Parathyroid adenoma (tissue), 2 donors: ENCODE measurements at regions not wholly inside any gene's neighbourhood (a gene's known extent, or its start where the extent isn't known, plus 50 kb on each side); places are given as distances from the start of the nearest gene placed in this dataset.

Experiments
- H2AFZ ChIP-seq: fragments of 300-600 bp; sonication (generic); one replicate; pipeline ENCODE4 v1.7.0; 2017; ENCODE audit warnings: antibody characterized with exemption, mild to moderate bottlenecking
- H3K27ac ChIP-seq: fragments of 300-600 bp; sonication (generic); one replicate; pipeline ENCODE4 v1.7.0; 2017
- H3K27me3 ChIP-seq: fragments of 300-600 bp; sonication (generic); one replicate; pipeline ENCODE4 v1.7.0; 2017; ENCODE audit warnings: low read length; ENCODE audit not compliant: control insufficient read depth, insufficient read depth
- H3K36me3 ChIP-seq: fragments of 300-600 bp; sonication (generic); one replicate; pipeline ENCODE4 v1.7.0; 2017; ENCODE audit warnings: low read length; ENCODE audit not compliant: control insufficient read depth, insufficient read depth
- H3K4me1 ChIP-seq: fragments of 300-600 bp; sonication (generic); one replicate; pipeline ENCODE4 v1.7.0; 2017; ENCODE audit warnings: control low read depth
- H3K4me2 ChIP-seq: fragments of 300-600 bp; sonication (generic); one replicate; pipeline ENCODE4 v1.7.0; 2017; ENCODE audit warnings: low read length
- H3K4me3 ChIP-seq: fragments of 300-600 bp; sonication (generic); one replicate; pipeline ENCODE4 v1.7.0; 2017; ENCODE audit warnings: low read depth, low read length
- H3K79me2 ChIP-seq: fragments of 300-600 bp; sonication (generic); one replicate; pipeline ENCODE4 v1.7.0; 2017; ENCODE audit warnings: control low read depth
- H3K9ac ChIP-seq: fragments of 300-600 bp; sonication (generic); one replicate; pipeline ENCODE4 v1.7.0; 2017; ENCODE audit warnings: mild to moderate bottlenecking
- H3K9me3 ChIP-seq: fragments of 300-600 bp; sonication (generic); one replicate; pipeline ENCODE4 v1.7.0; 2017; ENCODE audit warnings: low read length; ENCODE audit not compliant: control insufficient read depth
- CTCF ChIP-seq: fragments of 300-600 bp; sonication (generic); IDR thresholded peaks from one replicate; pipeline ENCODE4 v1.7.0; 2017; ENCODE audit warnings: antibody characterized with exemption, mild to moderate bottlenecking
- donor health status: primary hyperparathyroidism.

- H3K4me1 ChIP-seq = no peaks in the 10 kb centered on the region
- no peaks in the 10 kb centered on the region for H3K27me3 ChIP-seq
- no peak overlapping the region for H2AFZ ChIP-seq
- no peaks in the 10 kb centered on the region for H3K79me2 ChIP-seq
- no peak overlapping the region for H3K27ac ChIP-seq
- no peak for TF ChIP-seq CTCF
- H3K4me2 ChIP-seq = no peak overlapping the region
- no peak overlapping the region for H3K9ac ChIP-seq
- no peak overlapping the region for H3K4me3 ChIP-seq
- H3K36me3 ChIP-seq = no peaks in the 10 kb centered on the region
- no peaks in the 10 kb centered on the region for H3K9me3 ChIP-seq
These were observed 91.1 kb upstream of the PMEPA1 start for GRCh38 chr20:57800791-57801430.

- no peak overlapping the region for H3K27ac ChIP-seq
- H3K9me3 ChIP-seq = no peaks in the 10 kb centered on the region
- H3K36me3 ChIP-seq = no peaks in the 10 kb centered on the region
- no peak overlapping the region for H2AFZ ChIP-seq
- no peaks in the 10 kb centered on the region for H3K4me1 ChIP-seq
- no peak for TF ChIP-seq CTCF
- H3K79me2 ChIP-seq = no peaks in the 10 kb centered on the region
- H3K4me2 ChIP-seq = no peak overlapping the region
- H3K9ac ChIP-seq = no peak overlapping the region
- H3K27me3 ChIP-seq = no peaks in the 10 kb centered on the region
- H3K4me3 ChIP-seq = no peak overlapping the region
These were observed 87.6 kb upstream of the PMEPA1 start for GRCh38 chr20:57797401-57797800.

- H3K4me3 ChIP-seq = no peak overlapping the region
- H3K4me2 ChIP-seq = no peak overlapping the region
- no peaks in the 10 kb centered on the region for H3K79me2 ChIP-seq
- H3K27ac ChIP-seq = no peak overlapping the region
- no peak for TF ChIP-seq CTCF
- no peaks in the 10 kb centered on the region for H3K27me3 ChIP-seq
- no peaks in the 10 kb centered on the region for H3K4me1 ChIP-seq
- H3K36me3 ChIP-seq = no peaks in the 10 kb centered on the region
- no peaks in the 10 kb centered on the region for H3K9me3 ChIP-seq
- no peak overlapping the region for H2AFZ ChIP-seq
- H3K9ac ChIP-seq = no peak overlapping the region
These were observed 86.3 kb upstream of the PMEPA1 start for GRCh38 chr20:57795977-57796560.

GRCh38 chr20:57795342-57795697 lies 85.5 kb upstream of the PMEPA1 start:
- no peak for TF ChIP-seq CTCF
- no peaks in the 10 kb centered on the region for H3K9me3 ChIP-seq
- no peak overlapping the region for H3K4me3 ChIP-seq
- no peaks in the 10 kb centered on the region for H3K36me3 ChIP-seq
- no peak overlapping the region for H3K27ac ChIP-seq
- no peaks in the 10 kb centered on the region for H3K4me1 ChIP-seq
- no peak overlapping the region for H2AFZ ChIP-seq
- no peaks in the 10 kb centered on the region for H3K27me3 ChIP-seq
- no peaks in the 10 kb centered on the region for H3K79me2 ChIP-seq
- H3K4me2 ChIP-seq = no peak overlapping the region
- no peak overlapping the region for H3K9ac ChIP-seq
